Endothelial cell of umbilical vein (primary cell): ENCODE measurements at regions not wholly inside any gene's neighbourhood (a gene's known extent, or its start where the extent isn't known, plus 50 kb on each side); places are given as distances from the start of the nearest gene placed in this dataset.

Experiments used
- BruUV-seq: library from RNA; stranded (reverse); fragments of 400-500 nt; replicated peaks from 2 replicates; lab custom pipeline; 2021; lab: Mats Ljungman, UMichigan
- CTCF ChIA-PET: fragments of 300-600, 350-600 bp; sonication (Branson Sonifier 250); formaldehyde crosslinking; loops from one replicate; lab custom pipeline; 2021; ENCODE audit warnings: antibody characterized with exemption, inconsistent platforms; lab: Charles Lee
- POLR2A ChIA-PET: fragments of 300-600, 350-600 bp; sonication (Branson Sonifier 250); formaldehyde crosslinking; loops from one replicate; lab custom pipeline; 2021; ENCODE audit warnings: antibody characterized with exemption, inconsistent platforms; lab: Charles Lee
- DNase-seq: peaks from one replicate; pipeline ENCODE4 v3.0.0-alpha.2; 2011; ENCODE audit warnings: low read depth, low spot score
- FAIRE-seq: peaks from 2 replicates; lab custom pipeline; 2011; peaks lifted over from hg19 to GRCh38; lab: Jason Lieb, UNC
- H2AFZ ChIP-seq: 2 replicates; pipeline ENCODE4 v1.6.0; 2012; ENCODE audit warnings: low read depth, low read length, control low read depth, inconsistent platforms
- H3K27ac ChIP-seq: 2 replicates; pipeline ENCODE4 v1.5.1; 2011; ENCODE audit warnings: low read depth, mild to moderate bottlenecking, control low read depth, low read length, moderate library complexity; ENCODE audit not compliant: insufficient read depth
- H3K27me3 ChIP-seq, 2 experiments: 2 replicates each; pipeline versions ENCODE4 v1.6.0 to v1.6.1; 2011; ENCODE audit warnings: low read length in 2 of 2, mixed read lengths in 1 of 2; ENCODE audit not compliant: control insufficient read depth in 2 of 2, insufficient read depth in 2 of 2
- H3K36me3 ChIP-seq, 2 experiments: 2 replicates in 1 of 2; 3 replicates in 1 of 2; pipeline ENCODE4 v1.5.1; 2011; ENCODE audit warnings: low read length in 2 of 2, mild to moderate bottlenecking in 1 of 2, moderate library complexity in 1 of 2; ENCODE audit not compliant: control insufficient read depth in 2 of 2, insufficient read depth in 2 of 2; ENCODE audit errors: extremely low read depth in 1 of 2
- H3K4me1 ChIP-seq: 3 replicates; pipeline ENCODE4 v1.5.1; 2011; ENCODE audit warnings: mild to moderate bottlenecking, low read length; ENCODE audit not compliant: control insufficient read depth, insufficient read depth; ENCODE audit errors: extremely low read depth
- H3K4me2 ChIP-seq: 2 replicates; pipeline ENCODE4 v1.6.1; 2011; ENCODE audit warnings: low read length, control low read depth, mixed read lengths; ENCODE audit not compliant: insufficient read depth
- H3K4me3 ChIP-seq, 3 experiments: fragments of 200-600 bp in 1 of 3; sonication (generic), shearing (Covaris generic) in 1 of 3; replicated peaks in 1 of 3; 2 replicates each; pipeline ENCODE4 v1.5.1; 2011 to 2016; ENCODE audit warnings: control low read depth in 3 of 3, low read length in 3 of 3, mild to moderate bottlenecking in 2 of 3, inconsistent platforms in 1 of 3, low read depth in 1 of 3, moderate library complexity in 1 of 3; ENCODE audit not compliant: insufficient read depth in 1 of 3
- H3K79me2 ChIP-seq: 2 replicates; pipeline ENCODE4 v1.6.0; 2012; ENCODE audit warnings: low read length, inconsistent platforms; ENCODE audit not compliant: control insufficient read depth, insufficient read depth
- H3K9ac ChIP-seq: replicated peaks from 2 replicates; pipeline ENCODE3; 2011; ENCODE audit warnings: low read length, control low read depth; ENCODE audit not compliant: insufficient read depth; ENCODE audit errors: extremely low read depth
- H3K9me1 ChIP-seq: replicated peaks from 3 replicates; pipeline ENCODE4 v1.6.0; 2011; ENCODE audit warnings: mild to moderate bottlenecking, low read length; ENCODE audit not compliant: control insufficient read depth, insufficient read depth; ENCODE audit errors: extremely low read depth
- H3K9me3 ChIP-seq: replicated peaks from 2 replicates; pipeline ENCODE4 v1.5.1; 2012; ENCODE audit warnings: low read length, inconsistent platforms; ENCODE audit not compliant: control insufficient read depth, insufficient read depth
- H4K20me1 ChIP-seq: replicated peaks from 2 replicates; pipeline ENCODE3; 2011; ENCODE audit warnings: mild to moderate bottlenecking, low read length; ENCODE audit not compliant: control insufficient read depth, insufficient read depth; ENCODE audit errors: extremely low read depth
- EZH2 ChIP-seq: IDR thresholded peaks from 2 replicates; pipeline ENCODE4 v1.6.1; 2012; ENCODE audit warnings: borderline replicate concordance, low read depth, mild to moderate bottlenecking, moderate library complexity, low read length, inconsistent platforms; ENCODE audit not compliant: severe bottlenecking
- FOS ChIP-seq: IDR thresholded peaks from 2 replicates; pipeline ENCODE4 v1.6.1; 2011; ENCODE audit warnings: mild to moderate bottlenecking, low read length, moderate library complexity, borderline replicate concordance; ENCODE audit not compliant: insufficient read depth
- MYC ChIP-seq: IDR thresholded peaks from one replicate; pipeline ENCODE4 v1.6.1; 2011; ENCODE audit warnings: mild to moderate bottlenecking, low read depth, low read length
- POLR2A ChIP-seq: IDR thresholded peaks from 2 replicates; pipeline ENCODE4 v1.6.1; 2012; ENCODE audit warnings: low read depth, mild to moderate bottlenecking, control low read depth, low read length
- POLR2AphosphoS5 ChIP-seq: IDR thresholded peaks from 2 replicates; pipeline ENCODE4 v1.6.1; 2012; ENCODE audit warnings: low read depth, mild to moderate bottlenecking, control low read depth, low read length, moderate library complexity; ENCODE audit not compliant: insufficient read depth
- dilution Hi-C: fragments of 300-500 bp; cut with MboI; formaldehyde crosslinking; loops from one replicate; pipeline ENCODE4 v1.15.0; 2019; ENCODE audit warnings: low sequenced_read_pairs; ENCODE audit not compliant: extremely low pct_ligation_motif_present
- intact Hi-C: fragments of 100-400 bp; cut with micrococcal nuclease; formaldehyde crosslinking; loops from one replicate; pipeline ENCODE4 v1.10.0; 2022

- dilution Hi-C loops (no loop called here), intact Hi-C loops (no loop called here)
- Histone ChIP-seq H4K20me1 (no peaks in the 10 kb centered on the region), H3K36me3 (no peaks in the 10 kb centered on the region), H3K27me3 (no peaks in the 10 kb centered on the region), H3K4me1 (no peaks in the 10 kb centered on the region), H3K4me2 (no peak overlapping the region), H3K79me2 (no peaks in the 10 kb centered on the region), H3K9me3 (no peaks in the 10 kb centered on the region), H3K27ac (no peak overlapping the region), H3K4me3 (no peak overlapping the region), H3K9ac (no peak overlapping the region), H3K9me1 (no peaks in the 10 kb centered on the region), H2AFZ (no peak overlapping the region)
- BruUV-seq = no TSS peak
- FAIRE-seq (no peak), DNase-seq (no peak)
- TF ChIP-seq POLR2AphosphoS5 (no peak), MYC (no peak), POLR2A (no peak), FOS (no peak), EZH2 (no peak)
- ChIA-PET POLR2A (no interaction called here), CTCF (no interaction called here)
These were observed 200.6 kb upstream of the MEX3C start for GRCh38 chr18:51398104-51398503.

- ChIA-PET POLR2A (no interaction called here), CTCF (no interaction called here)
- dilution Hi-C loops = no loop called here
These were observed 202.1 kb upstream of the MEX3C start for GRCh38 chr18:51399491-51400122.

More at GRCh38 chr18:51399491-51400122, 202.1 kb upstream of the MEX3C start:
- H3K9ac ChIP-seq = no peak overlapping the region
- no TSS peak for BruUV-seq
- no peaks in the 10 kb centered on the region for H3K9me1 ChIP-seq
- FAIRE-seq (no peak), DNase-seq (no peak)
- no peak overlapping the region for H3K4me3 ChIP-seq
- no peaks in the 10 kb centered on the region for H3K4me1 ChIP-seq
- no peak for TF ChIP-seq MYC
- TF ChIP-seq POLR2AphosphoS5 = no peak
- no peak overlapping the region for H3K4me2 ChIP-seq
- H3K36me3 ChIP-seq = no peaks in the 10 kb centered on the region
- intact Hi-C loops = no loop called here
- no peaks in the 10 kb centered on the region for H3K79me2 ChIP-seq
- H3K27me3 ChIP-seq = no peaks in the 10 kb centered on the region
- no peak overlapping the region for H3K27ac ChIP-seq
- no peaks in the 10 kb centered on the region for H3K9me3 ChIP-seq
- no peaks in the 10 kb centered on the region for H4K20me1 ChIP-seq
- H2AFZ ChIP-seq = no peak overlapping the region
